C4-2B (cell line): ENCODE measurements at regions not wholly inside any gene's neighbourhood (a gene's known extent, or its start where the extent isn't known, plus 50 kb on each side); places are given as distances from the start of the nearest gene placed in this dataset.

Experiments
- H3K27ac ChIP-seq: fragments of 450-650 bp; 2 replicates; pipeline ENCODE4 v1.5.1; 2017
- CTCF ChIP-seq: fragments of 450-650 bp; conservative IDR thresholded peaks from 2 replicates; pipeline ENCODE4 v1.5.1; 2017; ENCODE audit warnings: mild to moderate bottlenecking
- ZFX ChIP-seq: fragments of 450-650 bp; IDR thresholded peaks from 2 replicates; pipeline ENCODE4 v1.6.1; 2017

- TF ChIP-seq ZFX (no peak), CTCF (no peak)
- H3K27ac ChIP-seq, result no peak overlapping the region
These were observed 201.6 kb upstream of the TWIST2 start for GRCh38 chr2:238646281-238646680.

GRCh38 chr2:238646803-238647202 is 201.1 kb upstream of the TWIST2 start:
- H3K27ac ChIP-seq, result no peak overlapping the region
- no peak for TF ChIP-seq CTCF
- no peak for TF ChIP-seq ZFX

GRCh38 chr2:238649123-238649522 is 198.8 kb upstream of the TWIST2 start:
- no peak overlapping the region for H3K27ac ChIP-seq
- TF ChIP-seq ZFX, result no peak
- TF ChIP-seq CTCF, result no peak

GRCh38 chr2:238649936-238650518 is 197.9 kb upstream of the TWIST2 start:
- TF ChIP-seq ZFX (no peak), CTCF (no peak)
- H3K27ac ChIP-seq, result no peak overlapping the region

DNA sequence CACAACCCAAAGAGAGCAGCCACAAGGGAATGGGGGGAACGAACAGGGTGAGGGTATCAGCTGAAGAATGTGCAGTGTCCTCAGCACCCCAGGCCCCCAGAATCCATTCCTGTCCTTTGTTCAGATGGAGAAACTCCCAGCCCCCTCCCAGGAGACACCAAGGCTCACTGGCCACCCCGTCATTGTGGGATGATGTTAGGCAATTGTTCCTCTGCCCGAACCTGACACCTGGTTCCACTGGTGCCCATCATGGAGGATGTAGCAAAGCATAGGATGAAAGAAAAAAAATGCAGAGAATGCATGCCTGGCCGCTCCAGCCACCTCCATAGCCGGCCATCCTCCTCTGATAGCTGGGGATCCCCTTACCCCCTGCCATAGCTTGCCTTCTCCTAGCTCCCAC is 197.3 kb upstream of the TWIST2 start:
- no peak overlapping the region for H3K27ac ChIP-seq
- no peak for TF ChIP-seq CTCF

DNA sequence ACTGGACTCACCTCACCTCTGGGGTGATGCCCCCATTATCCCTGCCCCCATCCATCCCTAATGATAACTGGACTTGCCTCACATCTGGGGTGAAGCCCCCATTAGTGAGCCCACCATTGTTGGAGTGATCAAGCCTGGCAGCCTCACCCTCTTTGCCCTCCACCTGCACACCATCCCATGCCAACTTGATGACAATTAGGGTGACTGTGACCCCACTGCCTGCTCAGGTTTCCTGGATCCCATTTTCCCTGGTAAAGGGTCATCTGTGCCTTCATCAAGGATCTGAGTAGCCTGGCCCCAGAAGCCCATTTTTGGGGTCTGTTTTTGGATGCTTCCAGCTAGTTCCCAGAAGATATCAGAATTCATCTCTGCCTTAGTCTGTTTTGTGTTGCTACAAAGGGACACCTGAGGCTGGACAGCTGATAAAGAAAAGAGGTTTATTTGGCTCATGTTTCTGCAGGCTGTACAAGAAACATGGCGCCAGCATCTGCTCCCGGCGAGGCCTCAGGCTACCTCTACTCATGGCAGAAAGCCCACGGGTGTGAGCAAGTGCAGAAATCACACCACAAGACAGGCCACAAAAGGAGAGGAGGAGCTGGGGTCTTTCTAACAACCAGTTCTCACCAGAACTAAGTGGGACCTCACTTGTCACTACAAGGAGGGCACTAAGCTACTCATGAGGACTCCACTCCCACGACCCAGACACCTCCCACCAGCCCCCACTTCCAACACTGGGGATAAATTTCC is 196.4 kb upstream of the TWIST2 start:
- no peak for TF ChIP-seq CTCF
- TF ChIP-seq ZFX, result no peak
- no peak overlapping the region for H3K27ac ChIP-seq

- H3K27ac ChIP-seq, result no peak overlapping the region
- TF ChIP-seq ZFX (no peak), CTCF (no peak)
These were observed 195.7 kb upstream of the TWIST2 start for GRCh38 chr2:238652053-238652770.
